ENCODE measurements at regions not wholly inside any gene's neighbourhood (a gene's known extent, or its start where the extent isn't known, plus 50 kb on each side); places are given as distances from the start of the nearest gene placed in this dataset.

DNA sequence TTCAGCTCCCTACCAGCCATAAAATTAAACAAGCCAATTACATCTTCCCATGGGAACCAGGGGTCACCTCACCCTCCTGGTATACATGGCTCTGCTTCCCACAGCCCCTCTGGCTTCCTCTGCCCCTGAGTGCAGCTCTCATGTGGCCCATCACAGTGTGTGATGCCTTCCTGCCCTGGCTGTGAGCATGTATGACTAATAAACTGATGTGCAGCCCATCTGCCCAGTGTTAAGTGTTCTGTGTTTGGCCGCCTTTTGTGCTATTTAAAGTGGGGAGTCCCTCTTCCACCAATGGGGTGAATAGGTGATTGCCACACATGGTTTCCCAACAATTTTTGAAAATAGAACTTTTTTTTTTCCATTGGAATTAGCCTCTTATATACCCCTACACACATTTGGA lies 87.7 kb upstream of the PIEZO2 start:
- Histone ChIP-seq H3K27ac (no peak overlapping the region), H3K9me3 (peaks cover 0 to 3% (median 0%) of the 10 kb centered on the region in 3 donors), H3K4me1 (no peaks in the 10 kb centered on the region), H3K27me3 (no peaks in the 10 kb centered on the region), H3K36me3 (no peaks in the 10 kb centered on the region), H3K4me3 (no peak overlapping the region)
- intact Hi-C loops (cut with DNase I; ENCODE audit: low total_unique reads) = no loop called here
- DNase-seq = no peak
- TF ChIP-seq, protein P1, sequence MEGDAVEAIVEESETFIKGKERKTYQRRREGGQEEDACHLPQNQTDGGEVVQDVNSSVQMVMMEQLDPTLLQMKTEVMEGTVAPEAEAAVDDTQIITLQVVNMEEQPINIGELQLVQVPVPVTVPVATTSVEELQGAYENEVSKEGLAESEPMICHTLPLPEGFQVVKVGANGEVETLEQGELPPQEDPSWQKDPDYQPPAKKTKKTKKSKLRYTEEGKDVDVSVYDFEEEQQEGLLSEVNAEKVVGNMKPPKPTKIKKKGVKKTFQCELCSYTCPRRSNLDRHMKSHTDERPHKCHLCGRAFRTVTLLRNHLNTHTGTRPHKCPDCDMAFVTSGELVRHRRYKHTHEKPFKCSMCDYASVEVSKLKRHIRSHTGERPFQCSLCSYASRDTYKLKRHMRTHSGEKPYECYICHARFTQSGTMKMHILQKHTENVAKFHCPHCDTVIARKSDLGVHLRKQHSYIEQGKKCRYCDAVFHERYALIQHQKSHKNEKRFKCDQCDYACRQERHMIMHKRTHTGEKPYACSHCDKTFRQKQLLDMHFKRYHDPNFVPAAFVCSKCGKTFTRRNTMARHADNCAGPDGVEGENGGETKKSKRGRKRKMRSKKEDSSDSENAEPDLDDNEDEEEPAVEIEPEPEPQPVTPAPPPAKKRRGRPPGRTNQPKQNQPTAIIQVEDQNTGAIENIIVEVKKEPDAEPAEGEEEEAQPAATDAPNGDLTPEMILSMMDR (IDR thresholded peaks at IDR 0.05) = no peak

DNA sequence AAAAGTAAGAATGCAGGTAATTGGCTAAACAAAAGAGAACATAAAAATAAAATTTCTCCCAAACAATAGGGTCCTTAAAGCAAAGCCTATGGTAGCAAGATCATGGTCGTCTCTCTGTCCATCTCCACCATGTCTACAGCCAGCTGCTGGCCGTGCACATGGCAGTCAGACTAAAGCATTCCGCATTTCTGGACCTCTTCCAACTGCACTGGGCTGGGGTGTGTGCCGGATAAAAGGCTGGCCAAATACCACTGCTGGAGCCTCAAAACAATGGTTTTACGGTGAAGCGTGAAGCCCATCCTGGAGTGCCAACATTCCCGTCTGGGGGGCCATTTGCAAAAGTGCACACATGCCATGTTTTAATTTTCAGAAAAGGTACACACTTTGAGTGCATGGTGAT lies 74.8 kb upstream of the PIEZO2 start:
- H3K27me3 ChIP-seq = no peaks in the 10 kb centered on the region
- H3K4me3 ChIP-seq = no peak overlapping the region
- intact Hi-C loops (cut with DNase I; ENCODE audit: low total_unique reads) = no loop called here
- peaks cover 0 to 6% (median 0%) of the 10 kb centered on the region in 4 donors for H3K4me1 ChIP-seq
- DNase-seq = no peak
- H3K36me3 ChIP-seq = no peaks in the 10 kb centered on the region
- no peak overlapping the region for H3K27ac ChIP-seq
- H3K9me3 ChIP-seq = no peaks in the 10 kb centered on the region
- TF ChIP-seq, protein P1 (IDR thresholded peaks at IDR 0.05) = no peak

DNA sequence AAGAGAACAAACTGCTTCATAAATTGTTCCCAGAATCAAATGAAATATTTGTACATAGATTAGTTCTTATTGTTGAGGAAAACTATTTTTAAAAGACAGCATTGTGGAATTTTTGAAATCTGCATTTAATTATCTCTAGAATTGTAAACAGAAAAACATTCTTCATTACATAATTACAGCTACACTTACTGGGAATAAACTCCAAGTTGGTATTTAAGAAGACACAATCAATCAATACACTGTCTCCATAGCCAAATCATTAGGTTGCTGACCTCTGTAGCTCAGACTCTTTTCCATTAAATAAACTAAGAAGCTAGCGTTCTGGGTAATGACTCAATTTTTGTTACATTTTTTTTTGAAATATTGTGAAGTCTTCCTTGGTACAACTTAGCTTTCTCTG lies 70.2 kb upstream of the PIEZO2 start:
- H3K36me3 ChIP-seq = no peaks in the 10 kb centered on the region
- no peak for DNase-seq
- intact Hi-C loops (cut with DNase I; ENCODE audit: low total_unique reads) = loop anchor here (10.0 kb wide), 1 partner anchor 75 kb away; the partner anchor contains the start of gene PIEZO2
- H3K4me3 ChIP-seq = no peak overlapping the region
- peaks cover 0 to 6% (median 0%) of the 10 kb centered on the region in 4 donors for H3K4me1 ChIP-seq
- no peaks in the 10 kb centered on the region for H3K9me3 ChIP-seq
- H3K27ac ChIP-seq = no peak overlapping the region
- TF ChIP-seq, protein P1 (IDR thresholded peaks at IDR 0.05) = no peak
- no peaks in the 10 kb centered on the region for H3K27me3 ChIP-seq

GRCh38 chr18:11215216-11215615 lies 65.8 kb upstream of the PIEZO2 start:
- H3K4me3 ChIP-seq = no peak overlapping the region
- TF ChIP-seq, protein P1 (IDR thresholded peaks at IDR 0.05) = no peak
- H3K9me3 ChIP-seq = no peaks in the 10 kb centered on the region
- no peak for DNase-seq
- intact Hi-C loops (cut with DNase I; ENCODE audit: low total_unique reads) = loop anchor here (10.0 kb wide), 1 partner anchor 70 kb away; the partner anchor contains the start of gene PIEZO2
- no peak overlapping the region for H3K27ac ChIP-seq
- no peaks in the 10 kb centered on the region for H3K4me1 ChIP-seq
- H3K27me3 ChIP-seq = no peaks in the 10 kb centered on the region
- no peaks in the 10 kb centered on the region for H3K36me3 ChIP-seq

GRCh38 chr18:11204020-11204419 lies 54.7 kb upstream of the PIEZO2 start:
- Histone ChIP-seq H3K9me3 (no peaks in the 10 kb centered on the region), H3K27ac (no peak overlapping the region), H3K4me1 (no peaks in the 10 kb centered on the region), H3K27me3 (no peaks in the 10 kb centered on the region), H3K36me3 (peaks cover 0 to 5% (median 0%) of the 10 kb centered on the region in 3 donors), H3K4me3 (no peak overlapping the region)
- no peak for DNase-seq
- intact Hi-C loops (cut with DNase I; ENCODE audit: low total_unique reads) = no loop called here
- TF ChIP-seq, protein P1 (IDR thresholded peaks at IDR 0.05) = no peak

GRCh38 chr18:11199477-11199876 lies 50.1 kb upstream of the PIEZO2 start:
- Histone ChIP-seq H3K4me3 (no peak overlapping the region), H3K27ac (no peak overlapping the region), H3K36me3 (peaks cover 0 to 5% (median 0%) of the 10 kb centered on the region in 3 donors), H3K27me3 (no peaks in the 10 kb centered on the region), H3K9me3 (no peaks in the 10 kb centered on the region), H3K4me1 (no peaks in the 10 kb centered on the region)
- DNase-seq = no peak
- intact Hi-C loops (cut with DNase I; ENCODE audit: low total_unique reads) = no loop called here
- TF ChIP-seq, protein P1 (IDR thresholded peaks at IDR 0.05) = no peak

Data from tibial artery (tissue), 4 donors.